HCT116 (cell line): ENCODE measurements at regions not wholly inside any gene's neighbourhood (a gene's known extent, or its start where the extent isn't known, plus 50 kb on each side); places are given as distances from the start of the nearest gene placed in this dataset.

Experiments used
- ATAC-seq: fragments of 200-7000 bp; cut with Tn5 transposase; 2 replicates; pipeline ENCODE4 v1.9.1; 2020; ENCODE audit warnings: mild to moderate bottlenecking, moderate library complexity
- BruUV-seq: library from RNA; stranded (reverse); fragments of 400-500 nt; replicated peaks from 2 replicates; lab custom pipeline; 2021; lab: Mats Ljungman, UMichigan
- CTCF ChIA-PET: fragments of 300-600 bp; sonication (Branson Sonifier 250); formaldehyde crosslinking; loops from one replicate; lab custom pipeline; 2021; ENCODE audit warnings: antibody characterized with exemption; lab: Charles Lee
- POLR2A ChIA-PET: fragments of 300-600, 350-600 bp; sonication (Branson Sonifier 250); formaldehyde crosslinking; loops from one replicate; lab custom pipeline; 2021; ENCODE audit warnings: antibody characterized with exemption; lab: Charles Lee
- RAD21 ChIA-PET, 2 experiments: fragments of 300-600 bp; sonication (Branson Sonifier 250); formaldehyde crosslinking; loops; one replicate each; lab custom pipeline; 2023; ENCODE audit warnings: low total read pairs in 2 of 2; ENCODE audit not compliant: uncharacterized antibody in 2 of 2, unreplicated experiment in 2 of 2, low non-redundant PET in 1 of 2; lab: Charles Lee
- DNase-seq: peaks from one replicate; pipeline ENCODE4 v3.0.0-alpha.2; 2010; ENCODE audit warnings: low read depth, low spot score
- H2AFZ ChIP-seq: fragments of 200-600 bp; shearing (Covaris generic), sonication (generic); 2 replicates; pipeline ENCODE4 v1.6.1; 2017; ENCODE audit warnings: low read depth, mixed run types, mixed read lengths, antibody characterized with exemption, low read length; ENCODE audit not compliant: poor library complexity, severe bottlenecking
- H3K27ac ChIP-seq: 2 replicates; pipeline ENCODE4 v1.5.1; 2012; ENCODE audit warnings: low read depth, low read length
- H3K27me3 ChIP-seq: fragments of 200-600 bp; sonication (generic); 2 replicates; pipeline ENCODE4 v1.6.1; 2016; ENCODE audit warnings: mixed run types, low read length, mixed read lengths; ENCODE audit not compliant: insufficient read depth
- H3K36me3 ChIP-seq, 2 experiments: fragments of 200-500 bp in 1 of 2; fragments of 200-600 bp in 1 of 2; sonication (Bioruptor generic) in 1 of 2; sonication (generic) in 1 of 2; 2 replicates each; pipeline versions ENCODE4 v1.5.1 to v1.6.1; 2014 to 2016; ENCODE audit warnings: low read length in 2 of 2, inconsistent platforms in 1 of 2, mixed read lengths in 1 of 2, mixed run types in 1 of 2; ENCODE audit not compliant: insufficient read depth in 2 of 2, control insufficient read depth in 1 of 2
- H3K4me1 ChIP-seq, 2 experiments: fragments of 200-600 bp in 1 of 2; sonication (generic) in 1 of 2; 2 replicates each; pipeline versions ENCODE4 v1.5.1 to v1.6.1; 2012 to 2017; ENCODE audit warnings: low read length in 2 of 2, inconsistent platforms in 1 of 2, mild to moderate bottlenecking in 1 of 2, mixed read lengths in 1 of 2, mixed run types in 1 of 2, moderate library complexity in 1 of 2; ENCODE audit not compliant: insufficient read depth in 2 of 2, control insufficient read depth in 1 of 2
- H3K4me2 ChIP-seq: fragments of 200-600 bp; sonication (generic); 2 replicates; pipeline ENCODE4 v1.6.1; 2017; ENCODE audit warnings: mixed run types, low read length, mixed read lengths
- H3K4me3 ChIP-seq, 2 experiments: fragments of 200-600 bp in 1 of 2; sonication (generic) in 1 of 2; replicated peaks in 1 of 2; 2 replicates each; pipeline ENCODE4 v1.5.1; 2011 to 2016; ENCODE audit warnings: low read length in 2 of 2, control low read depth in 1 of 2, low read depth in 1 of 2, mild to moderate bottlenecking in 1 of 2, mixed read lengths in 1 of 2, mixed run types in 1 of 2
- H3K79me2 ChIP-seq: fragments of 200-600 bp; sonication (generic); 2 replicates; pipeline ENCODE4 v1.6.1; 2017; ENCODE audit warnings: mild to moderate bottlenecking, mixed run types, low read length, moderate library complexity, mixed read lengths; ENCODE audit not compliant: insufficient read depth
- H3K9ac ChIP-seq: fragments of 200-600 bp; sonication (generic); 2 replicates; pipeline ENCODE4 v1.6.1; 2016; ENCODE audit warnings: low read length, mixed read lengths
- H3K9me2 ChIP-seq: fragments of 200-600 bp; sonication (generic), shearing (Covaris generic); 2 replicates; pipeline ENCODE4 v1.6.1; 2017; ENCODE audit warnings: mixed run types, mild to moderate bottlenecking, moderate library complexity; ENCODE audit not compliant: insufficient read depth
- H3K9me3 ChIP-seq, 2 experiments: fragments of 200-500 bp in 1 of 2; fragments of 200-600 bp in 1 of 2; sonication (Bioruptor generic) in 1 of 2; sonication (generic) in 1 of 2; 2 replicates each; pipeline ENCODE4 v1.6.1; 2014 to 2017; ENCODE audit warnings: low read length in 2 of 2, mixed read lengths in 2 of 2, inconsistent platforms in 1 of 2, low read depth in 1 of 2, mild to moderate bottlenecking in 1 of 2, mixed run types in 1 of 2, moderate library complexity in 1 of 2; ENCODE audit not compliant: control insufficient read depth in 1 of 2, insufficient read depth in 1 of 2
- H4K20me1 ChIP-seq: fragments of 200-600 bp; sonication (generic), shearing (Covaris generic); 2 replicates; pipeline ENCODE4 v1.6.1; 2017; ENCODE audit warnings: mixed run types, mild to moderate bottlenecking, moderate library complexity; ENCODE audit not compliant: insufficient read depth
- CBX3 ChIP-seq: IDR thresholded peaks from 2 replicates; pipeline ENCODE4 v1.6.1; 2012; ENCODE audit warnings: low read depth
- CTCF ChIP-seq, 3 experiments: fragments of 200-600 bp in 1 of 3; sonication (generic) in 1 of 3; IDR thresholded peaks in 2 of 3; conservative IDR thresholded peaks in 1 of 3; 2 replicates each; pipeline ENCODE4 v1.5.1; 2012 to 2017; ENCODE audit warnings: low read depth in 2 of 3, low read length in 2 of 3, antibody characterized with exemption in 1 of 3, borderline replicate concordance in 1 of 3, control low read depth in 1 of 3, mild to moderate bottlenecking in 1 of 3, mixed read lengths in 1 of 3, mixed run types in 1 of 3, moderate library complexity in 1 of 3; ENCODE audit not compliant: insufficient read depth in 1 of 3
- EGR1 ChIP-seq: IDR thresholded peaks from 2 replicates; pipeline ENCODE4 v1.6.1; 2012; ENCODE audit warnings: low read depth
- ELF1 ChIP-seq: IDR thresholded peaks from 2 replicates; pipeline ENCODE4 v1.6.1; 2012; ENCODE audit warnings: low read depth, borderline replicate concordance
- EZH2phosphoT487 ChIP-seq: fragments of 200-600 bp; IDR thresholded peaks from 2 replicates; pipeline ENCODE4 v1.6.1; 2018; ENCODE audit warnings: antibody characterized with exemption, borderline replicate concordance
- FOSL1 ChIP-seq: IDR thresholded peaks from 2 replicates; pipeline ENCODE4 v1.6.1; 2012; ENCODE audit warnings: low read depth
- MAX ChIP-seq: IDR thresholded peaks from 2 replicates; pipeline ENCODE4 v1.6.1; 2012
- POLR2A ChIP-seq: IDR thresholded peaks from 2 replicates; pipeline ENCODE4 v1.7.0; 2011; ENCODE audit warnings: borderline replicate concordance; ENCODE audit not compliant: insufficient read depth, insufficient read length; ENCODE audit errors: extremely low read depth
- RAD21 ChIP-seq: IDR thresholded peaks from 2 replicates; pipeline ENCODE4 v1.6.1; 2012; ENCODE audit warnings: low read depth, mild to moderate bottlenecking
- REST ChIP-seq: IDR thresholded peaks from 2 replicates; pipeline ENCODE4 v1.6.1; 2012; ENCODE audit warnings: low read depth
- SRF ChIP-seq: IDR thresholded peaks from 2 replicates; pipeline ENCODE4 v1.6.1; 2012; ENCODE audit warnings: low read depth
- TCF7L2 ChIP-seq: IDR thresholded peaks from 2 replicates; pipeline ENCODE4 v1.7.0; 2011; ENCODE audit warnings: borderline replicate concordance, inconsistent platforms; ENCODE audit not compliant: insufficient read depth, insufficient read length; ENCODE audit errors: extremely low read depth
- ZBTB33 ChIP-seq: IDR thresholded peaks from 2 replicates; pipeline ENCODE4 v1.6.1; 2011; ENCODE audit warnings: mild to moderate bottlenecking, low read length, moderate library complexity; ENCODE audit not compliant: insufficient replicate concordance; ENCODE audit errors: extremely low read depth
- ZFX ChIP-seq: fragments of 450-650 bp; IDR thresholded peaks from 2 replicates; pipeline ENCODE4 v1.6.1; 2017
- intact Hi-C: fragments of 100-400 bp; cut with micrococcal nuclease; formaldehyde crosslinking; loops from 2 replicates; pipeline ENCODE4 v1.10.0; 2022

GRCh38 chr13:29683041-29683440 lies 87.6 kb upstream of the SLC7A1 start:
- no peak for TF ChIP-seq ZBTB33
- no peak for TF ChIP-seq POLR2A
- H4K20me1 ChIP-seq: no peaks in the 10 kb centered on the region

GRCh38 chr13:29681864-29682263 lies 86.4 kb upstream of the SLC7A1 start:
- Histone ChIP-seq H3K9me3 (no peaks in the 10 kb centered on the region), H3K4me1 (0 out of 4 replicates have a peak, but pooled peaks cover 0 to under 1% of the 10 kb centered on the region in 2 experiments), H3K79me2 (no peaks in the 10 kb centered on the region), H2AFZ (no peak overlapping the region), H3K27me3 (peaks cover 13% of the 10 kb centered on the region; the same call in 1 of the 2 replicates), H3K27ac (no peak overlapping the region), H3K9ac (no peak overlapping the region), H4K20me1 (no peaks in the 10 kb centered on the region), H3K4me2 (no peak overlapping the region), H3K36me3 (no peaks in the 10 kb centered on the region), H3K4me3 (no peak overlapping the region), H3K9me2 (no peaks in the 10 kb centered on the region)
- CTCF ChIA-PET: no interaction called here
- ATAC-seq (no peak), DNase-seq (no peak)
- POLR2A ChIA-PET: no interaction called here
- TF ChIP-seq FOSL1 (no peak), TCF7L2 (no peak), EGR1 (no peak), ELF1 (no peak), EZH2phosphoT487 (no peak), CTCF (IDR thresholded peaks at IDR 0.05 in 2 of 3, conservative IDR thresholded peaks at IDR 0.05 in 1 of 3; ENCODE audit: borderline replicate concordance in 1 of 3, insufficient read depth in 1 of 3, low read depth in 2 of 3, low read length in 2 of 3) (no peak), CBX3 (no peak), RAD21 (no peak), SRF (no peak), REST (no peak), MAX (no peak), ZFX (no peak)
- BruUV-seq: no TSS peak
- intact Hi-C loops: no loop called here
- RAD21 ChIA-PET: no interaction called here

More at GRCh38 chr13:29683041-29683440, 87.6 kb upstream of the SLC7A1 start:
- Histone ChIP-seq H3K79me2 (no peaks in the 10 kb centered on the region), H3K27me3 (peaks cover 13% of the 10 kb centered on the region; the same call in 1 of the 2 replicates), H3K4me2 (no peak overlapping the region), H3K4me1 (no peaks in the 10 kb centered on the region), H3K27ac (no peak overlapping the region), H2AFZ (no peak overlapping the region), H3K9me3 (no peaks in the 10 kb centered on the region), H3K9me2 (no peaks in the 10 kb centered on the region), H3K9ac (no peak overlapping the region), H3K4me3 (no peak overlapping the region), H3K36me3 (no peaks in the 10 kb centered on the region)
- intact Hi-C loops: no loop called here
- ChIA-PET POLR2A (no interaction called here), CTCF (no interaction called here), RAD21 (no interaction called here)
- ATAC-seq (no peak), DNase-seq (no peak)
- BruUV-seq: no TSS peak
